GM19324 (cell line): ENCODE measurements at regions not wholly inside any gene's neighbourhood (a gene's known extent, or its start where the extent isn't known, plus 50 kb on each side); places are given as distances from the start of the nearest gene placed in this dataset.
"Not testable (repeated sequence)": the region's sequence is repeated elsewhere in the genome, so short reads cannot be mapped to it uniquely, and the experiment has no call there.

Experiments used
- ATAC-seq: cut with Tn5 transposase; IDR thresholded peaks from one replicate; pipeline ENCODE4 v1.9.1; 2021; ENCODE audit warnings: mild to moderate bottlenecking, moderate library complexity; ENCODE audit not compliant: unreplicated experiment, low FRiP score

- ATAC-seq, result no peak
These were observed 109.8 kb upstream of the WARS2 start for GRCh38 chr1:119250299-119250698.

- no peak for ATAC-seq
These were observed 111.3 kb upstream of the WARS2 start for GRCh38 chr1:119251751-119252150.

- ATAC-seq, result no peak
These were observed 112.9 kb upstream of the WARS2 start for GRCh38 chr1:119253366-119253765.

- no peak for ATAC-seq
These were observed 113.7 kb upstream of the WARS2 start for GRCh38 chr1:119254067-119254720.

- ATAC-seq, result not testable (repeated sequence)
These were observed 112.5 kb upstream of the HAO2 start for GRCh38 chr1:119256089-119256488.

- ATAC-seq, result no peak
These were observed 108.1 kb upstream of the HAO2 start for GRCh38 chr1:119260506-119260905.

GRCh38 chr1:119266386-119266785 lies 102.2 kb upstream of the HAO2 start:
- ATAC-seq, result peak; percentile 90

- ATAC-seq, result peak; percentile 36
These were observed 101.7 kb upstream of the HAO2 start for GRCh38 chr1:119266858-119267257.

- ATAC-seq, result peak; percentile 20
These were observed 101.3 kb upstream of the HAO2 start for GRCh38 chr1:119267288-119267687.

GRCh38 chr1:119268879-119269278 lies 99.7 kb upstream of the HAO2 start:
- ATAC-seq, result no peak

GRCh38 chr1:119275145-119276134 lies 93.1 kb upstream of the HAO2 start:
- no peak for ATAC-seq

GRCh38 chr1:119276558-119276957 lies 92.0 kb upstream of the HAO2 start:
- ATAC-seq, result no peak

GRCh38 chr1:119279456-119280381 lies 88.9 kb upstream of the HAO2 start:
- ATAC-seq, result no peak

- ATAC-seq, result no peak
These were observed 83.1 kb upstream of the HAO2 start for GRCh38 chr1:119285482-119285881.

- ATAC-seq, result no peak
These were observed 81.9 kb upstream of the HAO2 start for GRCh38 chr1:119286587-119287181.

GRCh38 chr1:119288751-119289150 lies 79.8 kb upstream of the HAO2 start:
- ATAC-seq, result no peak

- no peak for ATAC-seq
These were observed 78.3 kb upstream of the HAO2 start for GRCh38 chr1:119290297-119290696.

GRCh38 chr1:119291611-119292206 lies 76.9 kb upstream of the HAO2 start:
- ATAC-seq, result no peak

GRCh38 chr1:119293797-119294196 lies 74.8 kb upstream of the HAO2 start:
- no peak for ATAC-seq

GRCh38 chr1:119294199-119294598 lies 74.4 kb upstream of the HAO2 start:
- no peak for ATAC-seq
